Activated T-helper 1 cell treated with Interleukin-2 at 50 U/mL for 16 hours (primary cell): ENCODE measurements at regions not wholly inside any gene's neighbourhood (a gene's known extent, or its start where the extent isn't known, plus 50 kb on each side); places are given as distances from the start of the nearest gene placed in this dataset.

Experiments used
- DNase-seq: peaks from one replicate; pipeline ENCODE4 v3.0.0-alpha.2; 2020; ENCODE audit warnings: low read depth

DNA sequence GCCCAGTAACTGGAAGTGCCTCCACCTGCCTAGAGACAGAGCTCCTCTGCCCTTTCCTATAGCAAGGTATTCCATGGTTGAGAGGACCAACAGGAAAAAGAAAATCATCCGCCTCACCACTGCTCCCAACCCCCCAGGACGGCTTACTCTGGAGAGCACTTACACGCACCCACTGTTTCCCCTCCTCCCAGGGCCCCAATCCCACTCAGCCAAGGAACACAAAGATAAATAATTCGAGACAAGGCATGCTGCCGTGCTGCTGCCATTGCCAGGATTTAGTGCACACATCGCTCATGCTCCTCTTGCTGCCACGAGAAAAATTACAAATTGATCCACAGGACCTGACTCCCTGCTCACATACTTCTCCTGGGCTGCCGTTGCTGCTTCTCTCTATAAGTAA lies 516.6 kb downstream of the BUD13 start:
- DNase-seq, result no peak

DNA sequence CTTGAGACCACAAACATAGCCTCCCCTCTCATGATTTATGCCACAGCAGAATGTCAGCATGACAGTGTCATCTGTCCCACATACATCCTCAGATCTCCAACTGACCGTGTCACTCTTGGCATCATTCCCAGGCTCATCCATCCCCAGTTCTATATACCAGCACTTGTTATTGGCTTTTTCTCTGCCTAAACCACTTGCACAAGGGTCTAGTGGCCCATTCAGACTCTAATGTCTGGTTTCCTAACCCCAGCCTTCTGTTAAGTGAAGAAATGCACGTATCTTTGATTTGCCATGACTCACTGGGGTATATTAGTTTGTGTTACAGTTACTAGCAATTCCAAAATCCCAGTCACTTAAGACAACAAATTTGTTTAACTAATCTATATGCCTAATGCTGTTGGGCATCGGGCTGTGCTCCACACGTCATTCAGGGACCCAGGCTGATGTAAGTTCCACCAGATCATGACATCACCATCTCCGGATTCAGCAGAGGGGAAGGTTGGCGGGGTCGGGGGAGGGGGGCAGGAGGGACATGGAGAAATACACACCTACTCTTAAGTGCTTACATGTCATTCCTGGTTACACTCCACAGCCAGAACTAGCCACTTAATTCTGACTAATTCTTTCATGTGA lies 517.4 kb downstream of the BUD13 start:
- no peak for DNase-seq

DNA sequence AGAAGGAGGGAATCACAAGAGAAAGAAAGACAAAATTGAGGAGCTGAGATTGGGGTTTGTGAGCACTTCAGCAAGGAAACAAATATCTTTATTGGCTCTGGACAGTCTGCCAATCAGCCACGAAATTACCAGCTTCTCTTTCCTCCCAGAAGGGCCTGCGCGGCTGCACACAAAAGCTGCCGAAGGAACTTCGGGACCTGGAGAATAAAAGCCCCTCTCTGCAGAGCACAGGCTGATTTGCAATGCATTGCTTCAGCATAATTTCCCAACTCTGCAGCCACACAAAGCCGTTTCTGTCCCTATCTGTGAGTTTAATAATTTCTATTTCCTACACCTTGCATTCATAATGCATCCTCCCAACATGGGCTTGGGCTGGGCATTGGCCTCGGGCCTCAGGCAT lies 522.6 kb downstream of the BUD13 start:
- DNase-seq, result no peak

DNA sequence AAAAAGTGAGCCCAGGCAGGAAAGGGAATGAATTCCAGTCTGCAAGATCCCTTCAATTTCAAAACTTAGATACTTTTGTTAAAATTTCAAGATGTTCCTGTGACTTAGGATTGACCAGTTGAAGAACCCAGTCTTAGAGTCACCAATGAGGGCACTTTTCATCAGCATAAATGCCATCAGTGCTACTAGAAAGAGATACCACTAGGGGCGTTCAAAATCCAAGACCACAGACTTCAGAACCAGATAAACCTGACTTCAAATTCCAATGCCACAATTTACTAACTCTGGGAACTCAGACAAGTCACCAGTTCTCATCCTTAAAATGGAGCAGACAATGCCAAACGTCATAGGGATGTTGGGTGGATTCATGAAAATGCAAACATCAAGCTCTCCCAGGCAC lies 523.2 kb downstream of the BUD13 start:
- DNase-seq, result no peak

GRCh38 chr11:116244889-116245288 lies 527.9 kb downstream of the BUD13 start:
- DNase-seq, result no peak

- DNase-seq, result no peak
Observed at GRCh38 chr11:116244439-116244838, 528.3 kb downstream of the BUD13 start.

- no peak for DNase-seq
Observed at GRCh38 chr11:116243991-116244390, 528.8 kb downstream of the BUD13 start.

GRCh38 chr11:116242006-116242405 lies 530.8 kb downstream of the BUD13 start:
- no peak for DNase-seq

GRCh38 chr11:116240710-116241109 lies 532.1 kb downstream of the BUD13 start:
- no peak for DNase-seq

GRCh38 chr11:116239247-116239646 lies 533.5 kb downstream of the BUD13 start:
- DNase-seq, result no peak

DNA sequence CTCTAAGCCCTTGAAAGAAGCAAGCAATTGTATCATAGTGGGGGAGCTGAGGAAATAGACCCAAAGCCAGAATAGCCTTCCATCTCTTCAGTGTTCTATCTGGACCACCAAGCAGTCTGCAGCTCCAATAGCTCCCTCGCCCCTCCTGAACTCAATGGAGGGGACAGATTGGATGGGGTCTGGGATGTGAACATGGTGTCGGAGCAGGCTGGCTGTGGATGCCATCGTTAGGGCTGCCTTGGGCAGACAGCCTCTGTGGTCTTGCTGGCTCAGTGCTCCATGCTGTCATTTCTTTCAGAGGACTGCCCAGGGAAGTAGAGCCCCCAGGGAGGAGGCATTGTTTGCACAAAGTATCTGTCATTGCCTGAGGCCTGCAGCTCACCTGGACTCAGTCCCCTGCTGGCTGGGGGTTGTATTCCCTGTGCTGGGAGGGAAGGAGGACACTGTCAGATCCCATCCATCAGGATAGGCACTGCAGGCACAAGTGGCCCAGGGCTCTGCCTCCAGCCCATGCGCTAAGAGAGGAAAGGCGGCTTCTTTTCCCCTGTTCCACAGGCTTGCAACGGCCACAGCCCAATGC lies 537.7 kb downstream of the BUD13 start:
- DNase-seq, result no peak

- DNase-seq, result no peak
Observed at GRCh38 chr11:116233561-116233960, 539.2 kb downstream of the BUD13 start.

- DNase-seq, result no peak
Observed at GRCh38 chr11:116232364-116232828, 540.4 kb downstream of the BUD13 start.

GRCh38 chr11:116231543-116231942 lies 541.2 kb downstream of the BUD13 start:
- no peak for DNase-seq

DNA sequence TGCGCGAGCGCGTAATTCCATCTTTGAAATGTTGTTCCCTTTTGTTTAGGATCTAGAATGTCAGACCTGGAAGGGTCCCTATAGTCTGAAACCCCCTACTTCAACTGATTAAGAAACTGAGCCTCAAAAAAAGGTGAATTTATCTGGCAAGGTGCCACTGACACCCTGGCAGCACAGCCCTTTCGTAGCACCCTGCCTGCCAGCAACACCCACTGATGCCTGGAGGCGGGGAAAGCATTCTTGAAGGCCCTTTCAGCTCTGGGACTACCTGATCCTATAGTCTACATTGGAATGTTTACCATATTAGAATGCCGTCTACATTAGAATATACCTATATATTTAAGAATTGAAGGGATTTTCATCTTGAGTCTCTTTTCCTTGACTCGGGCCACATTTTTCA lies 542.3 kb downstream of the BUD13 start:
- no peak for DNase-seq

- DNase-seq, result no peak
Observed at GRCh38 chr11:116229236-116229970, 543.4 kb downstream of the BUD13 start.

- DNase-seq, result no peak
Observed at GRCh38 chr11:116226731-116227130, 546.1 kb downstream of the BUD13 start.

GRCh38 chr11:116225784-116226585 lies 546.8 kb downstream of the BUD13 start:
- no peak for DNase-seq

- DNase-seq, result no peak
Observed at GRCh38 chr11:116225236-116225635, 547.6 kb downstream of the BUD13 start.

DNA sequence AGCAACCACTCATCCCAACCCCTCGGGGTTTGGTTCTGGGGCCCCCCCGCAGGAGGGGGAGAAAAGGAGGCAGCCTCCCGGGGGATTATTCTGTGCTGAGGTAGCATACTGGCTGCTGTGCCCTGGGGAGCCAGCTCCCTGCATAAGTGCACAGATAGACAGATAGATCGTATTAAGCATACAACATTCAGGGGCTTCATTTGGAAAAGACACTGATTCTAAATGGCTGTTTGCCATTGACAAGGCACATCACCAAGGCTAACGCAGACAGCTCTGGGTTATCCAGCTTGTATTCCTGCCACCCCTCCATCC lies 547.9 kb downstream of the BUD13 start:
- no peak for DNase-seq

DNA sequence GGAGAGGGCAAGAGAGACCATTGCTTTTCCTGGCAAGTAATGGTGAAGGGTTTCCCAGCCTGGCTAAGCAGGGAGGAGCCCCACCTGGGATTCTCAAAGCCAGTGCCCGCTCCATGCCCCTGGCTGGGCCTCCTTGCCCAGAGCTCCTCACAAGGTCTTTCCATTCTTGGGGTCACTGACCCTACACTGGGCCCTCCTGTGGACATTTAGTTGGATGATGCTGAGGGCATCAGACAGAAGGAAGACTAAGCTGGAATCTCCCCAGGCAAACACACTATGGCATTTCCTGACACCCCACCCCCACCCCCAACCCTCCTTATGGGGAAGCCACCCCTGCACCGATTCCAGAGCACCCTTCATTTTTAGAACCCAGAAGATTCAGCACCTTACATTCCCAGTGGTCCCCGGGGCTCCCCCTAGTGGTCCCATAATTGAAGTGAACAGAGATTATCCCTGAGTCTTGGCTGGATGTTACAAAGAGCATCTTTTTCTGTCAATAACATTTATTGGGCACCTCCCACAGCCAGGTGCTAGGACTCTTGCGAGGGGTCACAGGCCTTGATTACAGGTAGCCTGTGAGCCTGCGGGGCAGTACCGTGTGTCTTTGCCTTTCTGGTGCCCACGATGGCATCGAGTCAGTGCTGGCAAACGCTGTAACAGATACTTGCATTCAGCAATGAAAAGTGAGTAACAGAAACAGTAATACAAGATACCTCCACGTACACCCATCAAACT lies 548.5 kb downstream of the BUD13 start:
- no peak for DNase-seq

DNA sequence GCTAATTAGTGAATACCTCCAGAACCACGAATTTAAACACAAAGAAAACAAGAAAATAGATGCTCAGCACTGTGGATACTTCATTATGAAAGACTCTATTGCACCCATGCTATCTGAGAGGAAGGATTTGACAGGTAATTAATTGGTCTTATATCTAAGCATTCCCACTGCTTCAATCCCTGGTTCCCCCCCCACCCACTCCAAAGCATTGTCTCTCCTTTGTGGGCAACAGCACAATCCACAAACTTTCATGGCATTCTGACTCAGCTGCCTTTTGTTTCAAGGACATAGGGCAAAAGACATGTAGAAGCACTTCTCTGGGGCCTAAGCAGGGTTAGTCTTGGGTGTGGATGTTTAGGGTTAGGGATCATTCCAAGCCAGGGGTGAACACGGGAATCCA lies 551.4 kb downstream of the BUD13 start:
- DNase-seq, result no peak
